ENCODE measurements at regions not wholly inside any gene's neighbourhood (a gene's known extent, or its start where the extent isn't known, plus 50 kb on each side); places are given as distances from the start of the nearest gene placed in this dataset.

GRCh38 chr9:14383294-14383693 is 69.4 kb upstream of the NFIB start:
- Histone ChIP-seq H3K36me3 (ENCODE audit: control insufficient read depth in 2 of 2, extremely low read depth in 1 of 2, insufficient read depth in 2 of 2, low read length in 2 of 2) (no peaks in the 10 kb centered on the region), H3K9me1 (replicated peaks; ENCODE audit: control insufficient read depth, extremely low read depth, insufficient read depth, low read length) (no peaks in the 10 kb centered on the region), H3K27ac (ENCODE audit: insufficient read depth, low read depth, low read length) (no peak overlapping the region), H2AFZ (ENCODE audit: low read depth, low read length) (no peak overlapping the region), H3K9me3 (replicated peaks; ENCODE audit: control insufficient read depth, insufficient read depth, low read length) (no peaks in the 10 kb centered on the region), H3K79me2 (ENCODE audit: control insufficient read depth, insufficient read depth, low read length) (no peaks in the 10 kb centered on the region), H3K4me2 (ENCODE audit: insufficient read depth, low read length) (no peak overlapping the region), H3K27me3 (ENCODE audit: control insufficient read depth in 2 of 2, insufficient read depth in 2 of 2, low read length in 2 of 2) (no peaks in the 10 kb centered on the region), H3K4me1 (ENCODE audit: control insufficient read depth, extremely low read depth, insufficient read depth, low read length) (peaks cover 13% of the 10 kb centered on the region), H3K9ac (replicated peaks; ENCODE audit: extremely low read depth, insufficient read depth, low read length) (no peak overlapping the region), H3K4me3 (replicated peaks in 1 of 3; ENCODE audit: insufficient read depth in 1 of 3, low read depth in 1 of 3, low read length in 3 of 3) (no peak overlapping the region), H4K20me1 (replicated peaks; ENCODE audit: control insufficient read depth, extremely low read depth, insufficient read depth, low read length) (no peaks in the 10 kb centered on the region)
- CTCF ChIA-PET = interaction anchor here (0.7 to 1.9 kb wide), 4 partner anchors 9 to 51 kb away, joined by 3 to 9 read pairs (median 4); no protein-coding TSS in a partner anchor
- POLR2A ChIA-PET = no interaction called here
- peak; percentile 64 for DNase-seq (ENCODE audit: low read depth, low spot score)
- no TSS peak for BruUV-seq (replicated peaks)
- intact Hi-C loops (cut with micrococcal nuclease) (no loop called here), dilution Hi-C loops (cut with MboI; ENCODE audit: extremely low pct_ligation_motif_present, low sequenced_read_pairs) (no loop called here)
- peak; percentile 12 for FAIRE-seq
- TF ChIP-seq POLR2AphosphoS5 (IDR thresholded peaks at IDR 0.05; ENCODE audit: insufficient read depth, low read depth, low read length) (no peak), JUN (IDR thresholded peaks at IDR 0.05; ENCODE audit: borderline replicate concordance, insufficient read depth, insufficient read length, low read depth) (no peak), FOS (IDR thresholded peaks at IDR 0.05; ENCODE audit: borderline replicate concordance, insufficient read depth, low read length) (no peak), EZH2 (IDR thresholded peaks at IDR 0.05; ENCODE audit: borderline replicate concordance, low read depth, low read length, severe bottlenecking) (no peak), MYC (IDR thresholded peaks at IDR 0.05; ENCODE audit: low read depth, low read length) (no peak), POLR2A (IDR thresholded peaks at IDR 0.05; ENCODE audit: low read depth, low read length) (no peak)

GRCh38 chr9:14380061-14380836 is 66.3 kb upstream of the NFIB start:
- H3K79me2 ChIP-seq (ENCODE audit: control insufficient read depth, insufficient read depth, low read length) = no peaks in the 10 kb centered on the region
- no peaks in the 10 kb centered on the region for H3K9me1 ChIP-seq (replicated peaks; ENCODE audit: control insufficient read depth, extremely low read depth, insufficient read depth, low read length)
- no peaks in the 10 kb centered on the region for H4K20me1 ChIP-seq (replicated peaks; ENCODE audit: control insufficient read depth, extremely low read depth, insufficient read depth, low read length)
- H3K9ac ChIP-seq (replicated peaks; ENCODE audit: extremely low read depth, insufficient read depth, low read length) = no peak overlapping the region
- FAIRE-seq = peak; percentile 74
- peaks cover 13% of the 10 kb centered on the region for H3K4me1 ChIP-seq (ENCODE audit: control insufficient read depth, extremely low read depth, insufficient read depth, low read length)
- H2AFZ ChIP-seq (ENCODE audit: low read depth, low read length) = peak overlapping the region; percentile 62
- no peaks in the 10 kb centered on the region for H3K27me3 ChIP-seq (ENCODE audit: control insufficient read depth in 2 of 2, insufficient read depth in 2 of 2, low read length in 2 of 2)
- CTCF ChIA-PET = interaction anchor here (0.6 to 2.2 kb wide), 8 partner anchors 9 to 871 kb away, joined by 3 to 13 read pairs (median 4); no protein-coding TSS in a partner anchor
- intact Hi-C loops (cut with micrococcal nuclease) (no loop called here), dilution Hi-C loops (cut with MboI; ENCODE audit: extremely low pct_ligation_motif_present, low sequenced_read_pairs) (no loop called here)
- no peaks in the 10 kb centered on the region for H3K9me3 ChIP-seq (replicated peaks; ENCODE audit: control insufficient read depth, insufficient read depth, low read length)
- peak overlapping the region; percentile 88 for H3K4me2 ChIP-seq (ENCODE audit: insufficient read depth, low read length)
- H3K4me3 ChIP-seq (replicated peaks in 1 of 3; ENCODE audit: insufficient read depth in 1 of 3, low read depth in 1 of 3, low read length in 3 of 3) = no peak overlapping the region
- BruUV-seq (replicated peaks) = no TSS peak
- H3K27ac ChIP-seq (ENCODE audit: insufficient read depth, low read depth, low read length) = peak overlapping the region; percentile 32
- TF ChIP-seq EZH2 (IDR thresholded peaks at IDR 0.05; ENCODE audit: borderline replicate concordance, low read depth, low read length, severe bottlenecking) = no peak
- no peak for TF ChIP-seq CTCF (IDR thresholded peaks at IDR 0.05; ENCODE audit: extremely low read depth in 1 of 2, insufficient read depth in 1 of 2, low read depth in 1 of 2, low read length in 2 of 2)
- TF ChIP-seq MAX (IDR thresholded peaks at IDR 0.05; ENCODE audit: insufficient read depth, insufficient read length) = no peak
- no peak for TF ChIP-seq MYC (IDR thresholded peaks at IDR 0.05; ENCODE audit: low read depth, low read length)
- no peak for TF ChIP-seq FOS (IDR thresholded peaks at IDR 0.05; ENCODE audit: borderline replicate concordance, insufficient read depth, low read length)
- peak; percentile 78 for TF ChIP-seq GATA2 (IDR thresholded peaks at IDR 0.05; ENCODE audit: insufficient read depth, insufficient read length, low read depth, low read length)
- TF ChIP-seq POLR2A (IDR thresholded peaks at IDR 0.05; ENCODE audit: low read depth, low read length) = peak; percentile 64
- TF ChIP-seq POLR2AphosphoS5 (IDR thresholded peaks at IDR 0.05; ENCODE audit: insufficient read depth, low read depth, low read length) = peak; percentile 33
- TF ChIP-seq JUN (IDR thresholded peaks at IDR 0.05; ENCODE audit: borderline replicate concordance, insufficient read depth, insufficient read length, low read depth) = peak; percentile 17
- DNase-seq (ENCODE audit: low read depth, low spot score) = peak; percentile 78
- POLR2A ChIA-PET = interaction anchor here (0.6 kb wide), 1 partner anchor 32 kb away, joined by 4 read pairs; no protein-coding TSS in a partner anchor
- H3K36me3 ChIP-seq (ENCODE audit: control insufficient read depth in 2 of 2, extremely low read depth in 1 of 2, insufficient read depth in 2 of 2, low read length in 2 of 2) = no peaks in the 10 kb centered on the region
